Fibroblast of lung (primary cell): ENCODE measurements at regions not wholly inside any gene's neighbourhood (a gene's known extent, or its start where the extent isn't known, plus 50 kb on each side); places are given as distances from the start of the nearest gene placed in this dataset.

Experiments
- CTCF ChIP-seq, 2 donors: IDR thresholded peaks in 1 of 2; conservative IDR thresholded peaks in 1 of 2; 1 replicate in 1 of 2; 2 replicates in 1 of 2; pipeline ENCODE4 v1.5.1; 2011 to 2012; ENCODE audit warnings: low read length in 2 of 2, control low read depth in 1 of 2, inconsistent platforms in 1 of 2, low read depth in 1 of 2, mild to moderate bottlenecking in 1 of 2
- EZH2 ChIP-seq: IDR thresholded peaks from 2 replicates; pipeline ENCODE4 v1.5.1; 2012; ENCODE audit warnings: low read length, control low read depth, mild to moderate bottlenecking; ENCODE audit errors: missing control alignments

- TF ChIP-seq CTCF (conservative IDR thresholded peaks at IDR 0.05 in 1 of 2, IDR thresholded peaks at IDR 0.05 in 1 of 2; ENCODE audit: low read depth in 1 of 2, low read length in 2 of 2) = no peak
- TF ChIP-seq EZH2 = no peak
These were observed 601.3 kb upstream of the NECTIN3 start for GRCh38 chr3:110470310-110470709.
